Fibroblast of villous mesenchyme (primary cell): ENCODE measurements at regions not wholly inside any gene's neighbourhood (a gene's known extent, or its start where the extent isn't known, plus 50 kb on each side); places are given as distances from the start of the nearest gene placed in this dataset.

ENCODE experiments used
- DNase-seq: peaks from one replicate; pipeline ENCODE4 v3.0.0-alpha.2; 2010; ENCODE audit warnings: low read depth
- H3K4me3 ChIP-seq: 2 replicates; pipeline ENCODE4 v1.5.1; 2011; ENCODE audit warnings: low read depth, mild to moderate bottlenecking, low read length
- CTCF ChIP-seq: IDR thresholded peaks from 2 replicates; pipeline ENCODE4 v1.5.1; 2012; ENCODE audit warnings: low read depth, mild to moderate bottlenecking, low read length; ENCODE audit not compliant: insufficient read depth

GRCh38 chr22:34722901-34723300 is 343.1 kb upstream of the ISX start:
- TF ChIP-seq CTCF: no peak
- no peak overlapping the region for H3K4me3 ChIP-seq
- no peak for DNase-seq

DNA sequence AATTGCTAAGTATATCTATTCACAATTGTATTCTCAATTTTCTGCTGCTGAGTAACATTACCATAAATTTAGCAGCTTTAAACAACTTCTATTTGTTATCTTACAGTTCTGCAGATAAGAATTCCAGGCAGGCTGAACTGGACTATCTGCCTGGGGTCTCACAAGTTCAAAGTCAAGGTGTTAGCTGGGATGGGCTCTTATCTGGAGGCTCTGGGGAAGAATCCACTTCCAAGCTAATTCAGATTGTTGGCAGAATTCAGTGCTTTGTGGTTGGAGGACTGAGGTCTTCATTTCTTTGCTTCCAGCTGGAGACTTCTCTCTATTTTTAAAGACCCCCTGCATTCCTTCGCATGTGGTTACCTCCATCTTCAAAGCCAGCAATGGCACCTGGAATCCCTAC is 329.9 kb upstream of the ISX start:
- TF ChIP-seq CTCF: no peak
- H3K4me3 ChIP-seq: no peak overlapping the region
- no peak for DNase-seq

GRCh38 chr22:34738661-34739400 is 327.1 kb upstream of the ISX start:
- TF ChIP-seq CTCF: no peak
- no peak overlapping the region for H3K4me3 ChIP-seq
- DNase-seq: no peak

GRCh38 chr22:34743110-34743751 is 322.7 kb upstream of the ISX start:
- no peak overlapping the region for H3K4me3 ChIP-seq
- no peak for TF ChIP-seq CTCF
- no peak for DNase-seq

- no peak for DNase-seq
These were observed 305.5 kb upstream of the ISX start for GRCh38 chr22:34760276-34761008.

DNA sequence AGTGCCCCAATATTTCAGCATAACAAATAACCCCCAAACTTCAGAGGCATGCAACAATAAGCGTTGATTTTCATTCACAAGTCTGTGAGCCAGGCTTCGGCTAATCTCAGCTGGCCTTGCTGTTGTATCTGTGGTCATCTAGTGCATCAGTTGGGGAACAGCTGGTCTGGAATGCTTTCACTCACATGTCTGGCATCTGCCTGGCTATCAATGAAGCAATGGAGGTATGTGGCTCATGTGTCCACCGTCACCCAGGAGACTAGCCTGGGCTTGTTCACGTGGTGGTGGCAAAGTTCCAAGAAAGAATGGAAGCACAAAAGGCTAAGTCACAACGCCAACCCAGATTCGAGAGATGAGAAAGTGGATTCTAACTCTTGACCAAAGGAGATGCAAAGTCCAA is 304.8 kb upstream of the ISX start:
- H3K4me3 ChIP-seq: no peak overlapping the region
- TF ChIP-seq CTCF: no peak
- no peak for DNase-seq

More at GRCh38 chr22:34760276-34761008, 305.5 kb upstream of the ISX start:
- no peak for TF ChIP-seq CTCF
- no peak overlapping the region for H3K4me3 ChIP-seq
